Progenitor cell of endocrine pancreas (in vitro differentiated cells): ENCODE measurements at regions not wholly inside any gene's neighbourhood (a gene's known extent, or its start where the extent isn't known, plus 50 kb on each side); places are given as distances from the start of the nearest gene placed in this dataset.

ENCODE experiments used
- DNase-seq: peaks from one replicate; pipeline ENCODE4 v3.0.0; 2021; ENCODE audit warnings: low spot score; ENCODE audit not compliant: unreplicated experiment
- H3K27ac Mint-ChIP-seq: 2 replicates; pipeline ENCODE4 v1.8.0; 2021; ENCODE audit warnings: mild to moderate bottlenecking, moderate library complexity, mixed read lengths
- H3K27me3 Mint-ChIP-seq: 2 replicates; pipeline ENCODE4 v1.8.0; 2021; ENCODE audit warnings: mixed read lengths
- H3K36me3 Mint-ChIP-seq: 2 replicates; pipeline ENCODE4 v1.8.0; 2022; ENCODE audit warnings: mixed read lengths; ENCODE audit not compliant: insufficient read depth
- H3K4me1 Mint-ChIP-seq: 2 replicates; pipeline ENCODE4 v1.8.0; 2021; ENCODE audit warnings: low read depth, mixed read lengths
- H3K4me3 Mint-ChIP-seq: 2 replicates; pipeline ENCODE4 v1.8.0; 2021; ENCODE audit warnings: low read depth, mild to moderate bottlenecking, moderate library complexity, mixed read lengths
- H3K9me3 Mint-ChIP-seq: 2 replicates; pipeline ENCODE4 v1.8.0; 2021; ENCODE audit warnings: low read depth, mixed read lengths
- TF ChIP-seq, protein P1 (sequence below): fragments of 200-600 bp; sonication (generic); IDR thresholded peaks from one replicate; pipeline ENCODE4 v1.5.0; 2021; ENCODE audit warnings: antibody characterized with exemption, mild to moderate bottlenecking; ENCODE audit not compliant: unreplicated experiment

DNA sequence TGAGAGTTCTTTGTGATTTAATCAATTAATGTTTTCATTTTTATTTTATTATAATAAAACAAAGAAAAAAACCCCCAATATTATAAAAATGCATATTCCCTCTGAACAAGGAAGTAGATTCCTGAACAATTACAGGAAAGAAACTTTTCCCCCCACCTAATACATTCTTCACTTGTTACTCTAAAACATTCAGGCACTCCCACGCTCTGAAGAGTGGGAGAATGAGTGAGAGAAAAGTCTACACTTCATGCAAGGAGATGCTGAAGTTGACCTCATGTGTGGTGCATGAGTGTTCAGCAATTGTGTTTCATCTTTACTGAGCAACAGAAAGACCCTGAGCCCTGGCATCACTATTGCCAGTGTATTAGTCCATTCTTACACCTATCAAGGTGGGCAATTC is 244.2 kb upstream of the IGFBP3 start:
- H3K27me3 Mint-ChIP-seq = peaks cover 20% of the 10 kb centered on the region
- peaks cover 4% of the 10 kb centered on the region for H3K9me3 Mint-ChIP-seq
- no peak overlapping the region for H3K27ac Mint-ChIP-seq
- H3K4me3 Mint-ChIP-seq = no peak overlapping the region
- TF ChIP-seq, protein P1, sequence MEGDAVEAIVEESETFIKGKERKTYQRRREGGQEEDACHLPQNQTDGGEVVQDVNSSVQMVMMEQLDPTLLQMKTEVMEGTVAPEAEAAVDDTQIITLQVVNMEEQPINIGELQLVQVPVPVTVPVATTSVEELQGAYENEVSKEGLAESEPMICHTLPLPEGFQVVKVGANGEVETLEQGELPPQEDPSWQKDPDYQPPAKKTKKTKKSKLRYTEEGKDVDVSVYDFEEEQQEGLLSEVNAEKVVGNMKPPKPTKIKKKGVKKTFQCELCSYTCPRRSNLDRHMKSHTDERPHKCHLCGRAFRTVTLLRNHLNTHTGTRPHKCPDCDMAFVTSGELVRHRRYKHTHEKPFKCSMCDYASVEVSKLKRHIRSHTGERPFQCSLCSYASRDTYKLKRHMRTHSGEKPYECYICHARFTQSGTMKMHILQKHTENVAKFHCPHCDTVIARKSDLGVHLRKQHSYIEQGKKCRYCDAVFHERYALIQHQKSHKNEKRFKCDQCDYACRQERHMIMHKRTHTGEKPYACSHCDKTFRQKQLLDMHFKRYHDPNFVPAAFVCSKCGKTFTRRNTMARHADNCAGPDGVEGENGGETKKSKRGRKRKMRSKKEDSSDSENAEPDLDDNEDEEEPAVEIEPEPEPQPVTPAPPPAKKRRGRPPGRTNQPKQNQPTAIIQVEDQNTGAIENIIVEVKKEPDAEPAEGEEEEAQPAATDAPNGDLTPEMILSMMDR = no peak
- DNase-seq = no peak
- H3K4me1 Mint-ChIP-seq = peaks cover 5% of the 10 kb centered on the region
- no peaks in the 10 kb centered on the region for H3K36me3 Mint-ChIP-seq

- H3K4me1 Mint-ChIP-seq = peaks cover 5% of the 10 kb centered on the region
- no peak overlapping the region for H3K27ac Mint-ChIP-seq
- peaks cover 16% of the 10 kb centered on the region for H3K27me3 Mint-ChIP-seq
Measured at GRCh38 chr7:46164629-46165028, 243.6 kb upstream of the IGFBP3 start.

GRCh38 chr7:46163246-46163645 is 242.2 kb upstream of the IGFBP3 start:
- Mint-ChIP-seq H3K4me1 (peaks cover 5% of the 10 kb centered on the region), H3K36me3 (no peaks in the 10 kb centered on the region), H3K27ac (no peak overlapping the region), H3K4me3 (no peak overlapping the region), H3K9me3 (no peaks in the 10 kb centered on the region), H3K27me3 (peaks cover 16% of the 10 kb centered on the region)
- TF ChIP-seq, protein P1 = no peak
- DNase-seq = no peak

More at GRCh38 chr7:46164629-46165028, 243.6 kb upstream of the IGFBP3 start:
- no peak for DNase-seq
- no peaks in the 10 kb centered on the region for H3K36me3 Mint-ChIP-seq
- H3K9me3 Mint-ChIP-seq = no peaks in the 10 kb centered on the region
- no peak overlapping the region for H3K4me3 Mint-ChIP-seq
- TF ChIP-seq, protein P1 = no peak

- Mint-ChIP-seq H3K36me3 (no peaks in the 10 kb centered on the region), H3K4me1 (peaks cover 5% of the 10 kb centered on the region), H3K27me3 (peaks cover 16% of the 10 kb centered on the region), H3K27ac (no peak overlapping the region), H3K9me3 (no peaks in the 10 kb centered on the region), H3K4me3 (no peak overlapping the region)
- TF ChIP-seq, protein P1 = no peak
- DNase-seq = no peak
Measured at GRCh38 chr7:46162609-46163008, 241.5 kb upstream of the IGFBP3 start.

GRCh38 chr7:46160861-46161260 is 239.8 kb upstream of the IGFBP3 start:
- Mint-ChIP-seq H3K36me3 (no peaks in the 10 kb centered on the region), H3K4me1 (peaks cover 5% of the 10 kb centered on the region), H3K9me3 (no peaks in the 10 kb centered on the region), H3K27ac (no peak overlapping the region), H3K27me3 (peaks cover 12% of the 10 kb centered on the region), H3K4me3 (no peak overlapping the region)
- no peak for DNase-seq
- TF ChIP-seq, protein P1 = no peak
